Progenitor cell of endocrine pancreas (in vitro differentiated cells): ENCODE measurements at regions not wholly inside any gene's neighbourhood (a gene's known extent, or its start where the extent isn't known, plus 50 kb on each side); places are given as distances from the start of the nearest gene placed in this dataset.

Source experiments
- DNase-seq: peaks from one replicate; pipeline ENCODE4 v3.0.0; 2021; ENCODE audit warnings: low spot score; ENCODE audit not compliant: unreplicated experiment
- H3K27ac Mint-ChIP-seq: 2 replicates; pipeline ENCODE4 v1.8.0; 2021; ENCODE audit warnings: mild to moderate bottlenecking, moderate library complexity, mixed read lengths
- H3K27me3 Mint-ChIP-seq: 2 replicates; pipeline ENCODE4 v1.8.0; 2021; ENCODE audit warnings: mixed read lengths
- H3K36me3 Mint-ChIP-seq: 2 replicates; pipeline ENCODE4 v1.8.0; 2022; ENCODE audit warnings: mixed read lengths; ENCODE audit not compliant: insufficient read depth
- H3K4me1 Mint-ChIP-seq: 2 replicates; pipeline ENCODE4 v1.8.0; 2021; ENCODE audit warnings: low read depth, mixed read lengths
- H3K4me3 Mint-ChIP-seq: 2 replicates; pipeline ENCODE4 v1.8.0; 2021; ENCODE audit warnings: low read depth, mild to moderate bottlenecking, moderate library complexity, mixed read lengths
- H3K9me3 Mint-ChIP-seq: 2 replicates; pipeline ENCODE4 v1.8.0; 2021; ENCODE audit warnings: low read depth, mixed read lengths
- CTCF ChIP-seq: fragments of 200-600 bp; sonication (generic); IDR thresholded peaks from one replicate; pipeline ENCODE4 v1.5.0; 2021; ENCODE audit warnings: antibody characterized with exemption, mild to moderate bottlenecking; ENCODE audit not compliant: unreplicated experiment

DNA sequence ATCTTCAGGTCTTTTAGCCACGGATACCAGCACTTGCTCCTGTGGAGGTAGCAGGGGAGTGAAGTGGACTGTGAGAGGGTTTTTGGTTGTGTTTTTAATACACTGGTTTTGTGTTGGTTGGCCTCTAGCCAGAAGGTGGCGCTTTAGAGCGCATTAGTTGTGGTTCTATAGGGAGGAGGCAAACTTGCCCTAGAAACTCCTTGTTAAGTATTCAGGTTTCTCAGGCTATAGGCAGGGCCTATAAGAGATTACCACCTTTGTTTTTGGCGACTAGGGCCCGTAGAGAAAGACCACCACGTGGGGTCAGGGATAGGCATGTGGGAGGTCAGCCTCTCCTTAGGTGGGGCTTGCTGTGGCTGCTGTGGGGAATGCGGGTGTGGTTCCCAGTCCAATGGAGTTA is 221.6 kb upstream of the SPANXN4 start:
- Mint-ChIP-seq H3K27ac (no peak overlapping the region), H3K4me1 (no peaks in the 10 kb centered on the region), H3K9me3 (peaks cover 32% of the 10 kb centered on the region), H3K27me3 (no peaks in the 10 kb centered on the region), H3K36me3 (no peaks in the 10 kb centered on the region), H3K4me3 (no peak overlapping the region)
- no peak for DNase-seq
- peak; percentile 22 for TF ChIP-seq CTCF

GRCh38 chrX:142819461-142819860 is 206.3 kb upstream of the SPANXN4 start:
- DNase-seq = no peak
- Mint-ChIP-seq H3K27me3 (no peaks in the 10 kb centered on the region), H3K27ac (no peak overlapping the region), H3K4me1 (no peaks in the 10 kb centered on the region), H3K9me3 (peaks cover 44% of the 10 kb centered on the region), H3K4me3 (no peak overlapping the region), H3K36me3 (no peaks in the 10 kb centered on the region)
- no peak for TF ChIP-seq CTCF

DNA sequence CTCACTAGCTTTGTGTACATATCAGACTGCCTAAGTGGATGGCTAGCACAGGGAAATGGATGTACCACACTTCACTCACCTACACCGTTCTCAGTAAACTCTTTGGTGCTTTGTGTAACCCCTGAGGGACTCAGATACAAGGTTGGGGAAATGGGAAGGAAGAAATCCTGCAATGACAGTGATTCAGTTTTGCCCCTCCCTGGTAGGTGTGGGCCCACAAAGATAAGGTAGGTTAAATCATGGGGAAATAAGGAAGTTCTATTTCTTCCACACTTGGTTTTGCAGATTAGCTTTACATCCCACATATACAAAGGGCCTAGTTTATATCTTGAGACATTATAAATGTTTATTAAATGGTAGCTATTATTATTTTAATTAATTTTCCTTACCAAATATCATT is 197.6 kb upstream of the SPANXN4 start:
- H3K27ac Mint-ChIP-seq = no peak overlapping the region
- DNase-seq = no peak
- no peaks in the 10 kb centered on the region for H3K4me1 Mint-ChIP-seq
- H3K36me3 Mint-ChIP-seq = no peaks in the 10 kb centered on the region
- H3K4me3 Mint-ChIP-seq = no peak overlapping the region
- TF ChIP-seq CTCF = no peak
- H3K9me3 Mint-ChIP-seq = peaks cover 19% of the 10 kb centered on the region
- H3K27me3 Mint-ChIP-seq = no peaks in the 10 kb centered on the region

GRCh38 chrX:142831961-142832530 is 193.7 kb upstream of the SPANXN4 start:
- H3K27me3 Mint-ChIP-seq = no peaks in the 10 kb centered on the region
- DNase-seq = no peak
- H3K9me3 Mint-ChIP-seq = peaks cover 18% of the 10 kb centered on the region
- H3K4me3 Mint-ChIP-seq = no peak overlapping the region
- H3K27ac Mint-ChIP-seq = no peak overlapping the region
- H3K4me1 Mint-ChIP-seq = peaks cover 3% of the 10 kb centered on the region
- no peaks in the 10 kb centered on the region for H3K36me3 Mint-ChIP-seq
- TF ChIP-seq CTCF = no peak

DNA sequence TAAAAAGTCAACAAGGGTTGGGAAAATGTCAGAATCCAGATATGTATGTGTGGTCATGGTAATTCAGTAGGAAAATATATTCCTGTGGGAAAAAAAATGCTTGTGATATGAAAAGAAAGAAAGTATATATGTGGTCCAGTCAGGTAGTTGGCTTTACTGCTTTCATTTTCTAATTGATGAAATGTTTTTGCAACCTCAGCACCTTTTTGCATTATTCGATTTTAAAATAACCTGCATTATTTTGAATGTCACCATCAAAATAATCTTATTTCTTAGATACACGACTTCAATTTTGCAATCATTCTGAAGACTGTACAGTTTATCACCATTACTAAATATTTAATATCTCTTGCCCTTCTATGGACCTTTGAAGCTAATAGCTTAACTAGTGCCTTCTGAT is 170.8 kb upstream of the SPANXN4 start:
- no peak for DNase-seq
- Mint-ChIP-seq H3K36me3 (peaks cover 1% of the 10 kb centered on the region), H3K4me1 (no peaks in the 10 kb centered on the region), H3K9me3 (peaks cover 26% of the 10 kb centered on the region), H3K27ac (no peak overlapping the region), H3K4me3 (no peak overlapping the region), H3K27me3 (no peaks in the 10 kb centered on the region)
- no peak for TF ChIP-seq CTCF
